HG02623 (cell line): ENCODE measurements at regions not wholly inside any gene's neighbourhood (a gene's known extent, or its start where the extent isn't known, plus 50 kb on each side); places are given as distances from the start of the nearest gene placed in this dataset.

ENCODE experiments used
- ATAC-seq: cut with Tn5 transposase; IDR thresholded peaks from one replicate; pipeline ENCODE4 v1.9.1; 2021; ENCODE audit warnings: moderate library complexity; ENCODE audit not compliant: unreplicated experiment

DNA sequence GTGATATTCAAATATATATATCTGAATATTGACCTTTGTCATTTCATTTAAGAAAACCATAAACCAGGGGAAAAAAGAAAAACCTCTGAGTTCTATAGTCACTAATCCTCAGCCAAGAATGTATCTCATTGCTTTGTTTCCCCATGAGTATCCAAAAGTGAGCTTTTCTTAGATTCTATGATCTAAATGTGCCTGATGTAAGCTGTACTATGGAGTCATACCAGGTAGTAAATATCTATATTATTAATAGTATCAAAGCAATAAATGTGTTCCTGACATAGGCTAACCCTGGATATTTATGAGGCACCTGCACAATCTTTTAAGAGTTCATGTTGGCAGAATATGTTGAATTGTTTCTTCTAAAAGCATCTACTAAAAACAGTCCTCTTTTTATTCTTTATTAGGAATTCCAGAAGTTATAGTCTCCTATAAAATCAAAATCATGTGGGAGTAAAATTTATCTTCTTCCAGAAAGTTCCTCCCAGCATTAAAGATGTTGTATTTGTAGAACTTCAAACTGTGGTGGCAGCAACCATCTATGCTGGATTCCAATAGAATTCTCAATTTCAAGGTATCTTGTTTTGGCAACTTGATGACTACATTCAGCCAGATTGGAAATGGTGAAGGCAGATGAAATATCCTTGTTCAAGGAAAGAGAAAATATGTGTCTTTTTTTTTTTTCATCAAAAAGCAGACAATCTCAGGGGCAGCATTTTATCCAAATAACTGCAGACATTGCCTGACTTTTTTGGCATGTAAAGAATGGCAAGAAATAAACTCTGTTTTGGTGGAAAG lies 139.7 kb upstream of the RASSF8 start:
- no peak for ATAC-seq

DNA sequence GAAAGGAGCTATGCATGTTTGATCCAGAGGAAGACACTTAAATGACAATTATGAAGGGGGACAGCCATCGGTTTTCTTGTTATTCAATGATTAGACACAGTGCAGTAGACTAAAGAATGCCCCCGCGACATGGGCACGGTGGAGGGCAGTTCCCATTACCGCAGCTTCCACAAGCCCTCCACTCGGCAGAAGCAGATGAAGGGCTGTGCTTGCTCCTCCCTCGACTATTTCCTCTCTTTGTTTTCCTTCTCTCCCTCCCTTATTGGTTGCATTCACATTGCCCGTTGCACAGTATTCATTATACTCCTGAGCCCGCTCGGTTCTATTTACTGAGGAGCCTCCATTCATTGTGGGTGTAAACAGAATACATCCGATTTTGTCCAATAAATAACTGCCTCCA lies 138.8 kb upstream of the RASSF8 start:
- no peak for ATAC-seq

DNA sequence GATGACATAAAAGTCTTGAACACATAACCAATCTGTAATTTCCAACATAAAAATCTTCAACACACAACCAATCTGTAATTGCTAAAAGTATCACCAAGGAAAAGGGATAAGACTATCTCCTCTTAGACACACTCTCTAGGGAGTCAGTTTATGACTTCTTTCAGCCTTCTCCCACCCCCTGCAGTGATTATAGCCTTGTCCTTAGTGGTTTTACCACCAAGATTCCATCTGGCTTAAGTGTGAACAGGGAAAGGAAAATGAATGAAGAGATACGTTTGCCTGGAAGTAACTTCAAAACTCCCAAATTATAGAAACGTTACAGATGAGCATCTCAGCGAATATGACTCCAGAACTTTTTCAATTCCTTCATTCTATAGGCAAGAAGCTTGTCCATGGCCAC lies 136.2 kb upstream of the RASSF8 start:
- no peak for ATAC-seq

DNA sequence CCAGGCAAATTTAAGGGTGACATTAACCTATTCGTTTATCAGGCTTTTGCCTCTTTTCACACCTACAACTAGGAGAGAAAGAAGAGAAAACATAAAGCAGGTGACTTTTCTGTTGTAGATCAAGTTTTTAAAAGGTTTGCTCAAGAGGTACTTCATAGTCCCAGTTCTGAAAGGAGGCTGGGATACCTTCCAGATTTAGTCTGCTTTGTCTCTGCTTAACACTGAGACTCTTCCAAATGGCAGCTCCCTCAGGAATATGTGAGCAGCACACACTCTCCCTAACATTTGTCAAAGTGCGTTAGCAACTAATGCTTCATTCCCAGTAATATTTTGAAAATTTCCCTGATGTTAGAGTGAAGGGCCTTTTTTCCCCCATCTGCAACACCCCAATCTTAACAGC lies 133.7 kb upstream of the RASSF8 start:
- no peak for ATAC-seq

DNA sequence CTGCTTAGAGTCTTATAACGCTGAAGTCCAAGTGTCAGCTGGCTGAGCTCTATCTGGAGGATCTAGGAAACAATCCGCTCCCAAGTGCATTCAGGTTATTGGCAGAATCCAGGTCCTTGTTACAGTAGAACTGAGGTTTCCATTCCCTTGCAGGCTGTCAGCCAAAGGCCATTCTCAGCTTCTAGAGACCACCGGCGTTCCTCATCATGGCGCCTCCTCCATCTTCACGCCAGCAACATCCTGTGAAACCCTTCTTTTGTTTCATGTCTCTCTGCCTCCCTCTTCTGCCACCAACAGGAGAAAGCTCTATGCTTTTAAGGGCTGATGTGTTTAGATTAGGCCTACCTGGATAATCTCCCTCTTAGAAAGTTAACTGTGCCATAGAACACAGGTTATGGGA lies 133.0 kb upstream of the RASSF8 start:
- no peak for ATAC-seq

DNA sequence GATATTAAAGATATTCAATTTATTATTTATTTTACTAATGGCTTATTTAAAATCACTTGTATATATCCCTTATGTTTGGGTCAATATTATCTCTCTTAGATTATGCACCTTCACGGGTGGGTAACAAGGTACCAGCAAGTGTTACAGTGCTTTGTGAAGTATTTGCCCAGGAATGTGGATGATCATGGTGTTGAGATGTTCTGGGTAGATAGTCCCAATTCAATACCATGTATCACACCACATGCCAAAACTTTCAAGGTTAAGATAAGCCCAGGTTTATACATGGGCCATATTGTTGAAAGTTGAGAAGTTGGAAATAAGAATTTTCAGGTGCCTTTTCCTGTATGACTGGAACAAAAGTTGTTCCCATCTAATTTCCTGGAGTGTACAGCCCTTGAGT lies 131.3 kb upstream of the RASSF8 start:
- ATAC-seq, result no peak

DNA sequence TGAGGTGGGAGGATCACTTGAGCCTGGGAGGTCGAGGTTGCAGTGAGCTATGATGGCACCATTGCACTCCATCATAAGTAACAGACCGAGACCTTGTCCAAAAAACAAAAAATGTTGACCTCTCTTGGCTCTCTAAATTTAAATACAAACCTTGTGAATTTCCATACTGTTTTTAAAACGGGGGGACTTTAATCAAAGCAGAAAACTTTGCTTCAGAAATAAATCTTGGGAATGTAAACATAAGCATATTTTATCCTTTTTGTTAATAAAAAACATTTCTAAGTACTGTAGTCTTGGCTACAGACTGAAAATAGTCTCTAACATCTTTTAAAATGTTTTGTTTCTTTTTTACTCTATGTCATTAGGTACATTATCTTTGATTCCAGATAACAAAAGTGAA lies 130.7 kb upstream of the RASSF8 start:
- ATAC-seq, result no peak

DNA sequence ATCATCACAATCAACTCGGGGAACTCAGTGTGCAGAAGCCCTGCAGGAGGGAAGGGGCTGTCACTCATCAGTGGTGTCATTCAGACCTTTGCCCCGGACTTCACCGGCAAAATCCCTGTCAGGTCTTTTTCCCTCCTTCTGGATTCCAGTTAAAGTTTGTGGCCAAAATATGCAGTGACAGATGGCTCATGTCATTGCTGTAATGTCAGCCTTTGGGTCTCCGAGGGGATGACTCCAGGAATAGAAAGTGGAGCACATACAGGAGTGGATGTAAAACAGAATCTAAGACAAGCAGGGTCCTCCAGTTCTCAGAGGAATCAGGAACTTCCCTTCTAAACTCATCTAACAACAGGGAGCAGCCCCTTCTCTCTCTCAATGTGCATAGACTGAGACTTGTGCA lies 130.3 kb upstream of the RASSF8 start:
- no peak for ATAC-seq

DNA sequence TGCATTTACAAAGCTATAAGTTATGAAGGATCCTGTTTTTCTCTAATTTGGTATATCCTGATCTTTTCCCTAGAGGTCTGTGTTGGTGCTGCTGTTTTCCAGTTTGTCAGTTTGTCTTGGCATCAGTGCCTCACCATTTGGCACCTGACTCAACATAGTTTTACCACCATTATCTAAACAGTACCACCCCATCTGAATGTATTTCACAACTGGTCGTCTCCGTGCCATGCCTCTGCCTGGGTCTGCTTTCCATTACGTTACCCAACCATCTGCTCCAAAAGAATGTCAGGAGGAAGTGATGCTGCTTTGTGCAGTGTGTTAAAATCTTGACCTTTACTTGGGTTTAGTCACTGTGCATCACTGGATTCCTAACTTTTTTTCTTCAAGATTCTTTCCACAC lies 129.3 kb upstream of the RASSF8 start:
- no peak for ATAC-seq

DNA sequence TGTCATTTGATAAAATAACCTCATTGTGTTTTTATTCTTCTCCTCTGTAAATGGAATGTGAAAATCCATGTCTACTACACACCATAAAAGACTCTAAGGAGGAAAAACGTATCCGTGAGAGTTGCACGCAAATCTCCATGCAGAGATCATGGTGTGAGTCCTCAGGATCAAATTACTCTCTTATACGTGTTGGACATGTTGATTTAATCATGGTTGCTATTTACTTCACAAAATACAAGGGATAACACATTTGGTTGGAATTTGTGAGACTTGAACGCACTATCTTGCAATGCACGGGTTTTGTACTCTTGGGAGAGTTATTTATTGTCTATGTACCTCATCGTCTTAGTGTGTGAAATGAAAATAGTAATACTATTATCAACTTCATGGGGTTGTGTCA lies 128.0 kb upstream of the RASSF8 start:
- ATAC-seq, result no peak

DNA sequence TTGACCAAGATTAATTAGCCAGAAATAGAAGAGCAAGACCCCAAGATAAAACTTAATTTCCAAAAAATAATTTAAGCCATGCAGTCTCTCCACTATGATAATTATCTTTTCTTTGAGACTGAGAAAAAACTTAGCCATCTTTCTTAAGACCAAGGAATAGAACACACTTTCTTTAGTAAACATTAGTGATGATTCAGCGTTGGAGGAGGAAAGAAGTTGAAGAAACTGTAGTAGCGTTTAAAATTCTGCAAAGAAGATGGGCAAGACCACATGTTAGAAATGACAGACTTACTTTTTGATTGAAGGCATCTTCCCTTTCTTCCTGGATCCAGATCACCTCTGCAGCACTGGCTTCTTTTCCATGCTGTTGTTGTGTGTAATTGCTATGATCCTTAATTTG lies 124.8 kb upstream of the RASSF8 start:
- ATAC-seq, result no peak

DNA sequence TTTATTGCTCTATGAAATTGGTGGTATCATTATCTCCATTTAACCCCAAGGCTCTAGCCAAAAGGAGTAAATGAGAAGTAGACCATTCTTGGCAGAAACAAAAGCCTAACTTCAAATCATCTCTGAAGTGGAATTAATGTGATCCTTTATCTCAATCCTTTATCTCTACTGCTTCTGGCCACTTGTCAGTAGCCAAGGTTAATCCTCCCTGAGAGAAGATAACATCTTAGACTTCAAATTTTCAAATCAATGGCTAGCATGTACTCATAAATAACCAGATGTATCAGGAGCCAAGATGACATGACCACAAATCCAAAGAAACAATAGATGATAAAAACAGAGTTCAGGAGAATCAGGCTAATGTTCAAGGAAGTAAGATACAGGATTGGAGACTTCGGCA lies 123.1 kb upstream of the RASSF8 start:
- no peak for ATAC-seq

DNA sequence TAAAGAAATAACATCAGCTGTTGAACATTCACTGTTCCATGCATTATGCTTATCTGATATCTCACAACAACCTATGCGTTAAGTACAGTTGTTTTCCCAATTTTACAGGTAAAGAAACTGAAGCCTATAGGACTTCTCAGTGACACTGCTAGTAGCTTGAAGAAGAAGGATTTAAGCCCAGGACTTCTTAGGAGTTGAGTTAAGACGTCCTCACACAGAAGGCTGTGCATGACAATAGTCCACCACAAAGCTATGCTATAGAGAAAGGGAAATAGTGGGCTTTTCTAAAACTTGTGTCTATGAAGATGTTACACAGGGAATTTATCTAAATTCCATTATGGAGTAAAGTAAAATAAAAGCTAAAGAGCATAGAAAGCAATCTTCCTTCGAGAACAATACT lies 120.5 kb upstream of the RASSF8 start:
- ATAC-seq, result no peak

DNA sequence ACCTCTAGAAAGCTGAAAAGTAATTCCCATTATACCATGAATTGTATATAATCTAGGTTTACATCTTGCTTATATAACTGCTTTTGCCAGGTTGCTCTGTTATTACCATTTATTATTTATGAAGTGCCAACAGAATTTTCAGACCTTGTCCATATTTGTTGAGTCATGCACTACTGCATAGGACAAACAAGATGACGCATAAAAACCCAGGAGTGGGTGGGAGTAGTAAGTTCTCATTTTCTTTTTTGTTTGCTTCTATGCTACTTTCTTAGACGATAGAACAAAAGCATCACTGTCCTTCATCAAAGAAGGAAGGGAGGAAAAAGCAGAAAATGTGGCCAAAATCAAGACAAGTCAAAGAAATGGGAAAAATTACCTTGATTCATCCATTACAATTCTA lies 119.0 kb upstream of the RASSF8 start:
- ATAC-seq, result no peak

DNA sequence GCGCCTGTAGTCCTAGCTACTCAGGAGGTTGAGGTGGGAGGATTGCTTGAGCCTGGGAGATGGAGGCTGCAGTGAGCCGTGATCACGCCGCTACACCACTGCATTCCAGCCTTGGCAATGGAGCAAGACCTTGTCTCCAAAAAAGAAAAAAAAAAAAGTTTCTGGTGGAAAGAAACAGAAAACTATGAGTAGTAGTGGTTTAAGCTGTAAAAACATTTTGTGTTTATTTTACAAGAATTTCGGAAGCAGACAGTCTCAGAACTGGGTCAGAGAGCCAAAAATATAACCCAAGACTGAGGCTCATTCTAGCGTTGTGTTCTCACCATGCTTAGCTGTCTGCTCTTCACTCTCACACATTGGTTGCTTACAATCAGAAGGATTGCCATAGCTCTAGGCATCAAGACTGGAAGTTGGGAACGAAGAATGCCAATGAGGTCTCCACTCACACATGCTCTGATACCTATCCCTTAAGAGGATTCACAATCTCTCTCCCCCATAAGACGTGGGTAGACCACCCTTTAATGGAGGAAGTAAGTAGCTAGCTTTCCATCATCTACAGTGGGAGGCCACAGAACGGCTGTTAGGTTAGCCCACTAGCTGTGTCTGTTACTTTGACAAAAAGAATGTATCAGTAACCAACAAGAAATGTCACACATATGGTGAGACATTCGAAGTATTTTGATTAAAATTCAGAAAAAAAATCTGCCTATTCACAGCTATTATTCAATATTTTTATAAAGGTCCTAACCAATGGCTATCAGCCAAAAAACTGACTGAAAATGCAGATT lies 117.6 kb upstream of the RASSF8 start:
- ATAC-seq, result no peak

DNA sequence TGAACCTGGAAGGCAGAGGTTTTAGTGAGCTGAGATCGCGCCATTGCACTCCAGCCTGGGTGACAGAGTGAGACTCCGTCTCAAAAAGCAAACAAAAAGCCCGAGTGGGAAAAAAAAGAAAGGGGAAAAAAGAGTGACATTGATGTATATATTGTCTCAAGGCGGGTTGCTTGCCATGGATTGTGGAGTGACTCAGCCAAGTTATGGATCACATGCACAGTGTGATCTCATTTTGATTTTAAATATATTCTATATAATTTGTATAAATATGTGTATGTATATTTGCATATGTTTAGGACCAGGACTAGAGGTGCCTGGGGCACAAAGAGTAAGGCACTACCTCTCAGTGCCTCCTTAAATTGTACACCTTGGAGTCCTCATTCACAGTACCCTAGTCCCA lies 116.2 kb upstream of the RASSF8 start:
- no peak for ATAC-seq

DNA sequence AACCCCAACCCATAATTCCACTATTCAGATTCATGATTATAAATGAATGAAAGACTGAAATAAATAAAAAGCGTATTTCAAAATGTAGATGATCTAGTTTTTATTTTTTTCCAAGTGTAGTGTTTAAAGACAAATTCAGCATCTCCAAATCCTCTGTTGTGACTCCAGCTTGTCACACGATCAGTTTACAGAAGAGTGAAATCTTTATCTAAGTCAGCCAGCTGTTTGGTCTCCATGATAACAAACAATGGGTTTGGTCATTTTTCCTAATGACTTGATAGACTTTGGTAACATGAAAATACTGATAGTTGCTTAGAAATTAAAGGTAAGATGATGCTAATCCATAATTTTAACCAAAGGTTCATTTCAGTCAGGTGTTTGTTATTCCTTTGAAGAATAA lies 114.5 kb upstream of the RASSF8 start:
- no peak for ATAC-seq

DNA sequence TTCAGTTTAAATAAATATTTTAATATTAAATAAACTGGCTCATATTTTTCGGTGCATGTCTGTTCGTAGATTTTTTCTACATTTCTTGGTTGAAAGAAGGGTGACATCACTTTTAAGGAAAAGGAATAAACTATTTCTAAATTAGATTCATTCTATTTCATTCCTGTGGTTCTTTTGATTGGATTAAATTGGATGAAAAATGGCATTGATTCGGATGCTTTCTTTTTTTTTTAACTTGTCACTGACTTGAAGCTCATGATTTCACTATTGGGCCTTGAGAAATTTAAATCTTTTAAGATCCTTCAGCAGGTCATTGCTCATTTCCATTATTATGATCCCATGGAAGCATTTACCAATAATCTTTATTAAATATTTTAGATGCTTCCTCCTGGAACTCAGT lies 113.1 kb upstream of the RASSF8 start:
- ATAC-seq, result no peak

DNA sequence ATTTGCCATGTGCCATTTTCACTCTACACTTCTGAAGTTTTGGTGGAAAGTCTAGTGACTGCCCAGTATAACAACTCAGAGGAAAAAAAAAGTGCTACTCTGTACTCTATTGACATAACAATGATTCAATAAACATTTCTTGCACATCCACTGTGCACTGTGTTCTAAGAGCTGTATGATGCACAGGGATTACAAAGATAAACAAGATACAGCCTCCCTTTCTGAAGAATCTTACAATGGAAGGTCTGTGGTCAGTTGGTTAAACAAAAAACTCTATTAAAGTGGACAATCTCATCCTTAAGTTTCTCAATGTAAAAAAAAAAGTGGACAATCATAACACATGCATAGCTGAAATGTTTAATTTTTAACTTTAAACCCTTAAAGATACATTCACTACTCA lies 105.7 kb upstream of the RASSF8 start:
- no peak for ATAC-seq

DNA sequence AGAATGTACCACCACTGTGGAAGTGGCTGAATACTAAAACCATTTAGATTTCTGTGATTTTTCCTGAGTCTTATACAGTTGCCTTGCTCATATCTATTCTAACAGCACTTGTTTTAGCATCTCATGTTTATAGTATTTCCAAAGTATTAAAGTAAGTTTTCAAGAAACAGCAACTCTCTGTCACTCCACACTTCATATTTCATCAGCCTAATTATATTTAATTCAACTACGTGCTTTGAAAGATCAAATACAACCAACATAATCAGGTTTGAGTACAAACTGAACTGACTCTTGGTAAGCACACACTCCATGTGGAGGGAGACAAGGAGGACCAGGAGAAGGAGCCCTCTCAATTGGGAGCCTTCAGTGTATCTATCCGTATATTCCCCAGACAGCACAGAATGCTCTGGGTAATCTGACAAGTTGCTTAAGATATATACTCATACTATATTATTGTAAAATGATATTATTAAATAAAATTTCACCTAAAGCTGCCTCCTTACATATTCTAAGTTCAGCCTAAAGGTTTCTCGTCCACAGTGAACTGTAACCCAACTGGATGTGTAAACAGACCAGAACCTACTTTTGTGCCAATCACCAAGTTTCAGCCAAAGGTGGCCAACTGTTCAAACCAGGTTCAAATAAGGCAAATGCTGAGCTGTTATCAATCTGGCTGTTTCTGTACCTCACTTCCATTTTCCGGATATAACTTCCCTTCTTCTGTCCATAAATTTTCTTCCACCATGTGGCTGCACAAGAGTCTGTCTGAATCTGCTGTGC lies 105.0 kb upstream of the RASSF8 start:
- no peak for ATAC-seq

DNA sequence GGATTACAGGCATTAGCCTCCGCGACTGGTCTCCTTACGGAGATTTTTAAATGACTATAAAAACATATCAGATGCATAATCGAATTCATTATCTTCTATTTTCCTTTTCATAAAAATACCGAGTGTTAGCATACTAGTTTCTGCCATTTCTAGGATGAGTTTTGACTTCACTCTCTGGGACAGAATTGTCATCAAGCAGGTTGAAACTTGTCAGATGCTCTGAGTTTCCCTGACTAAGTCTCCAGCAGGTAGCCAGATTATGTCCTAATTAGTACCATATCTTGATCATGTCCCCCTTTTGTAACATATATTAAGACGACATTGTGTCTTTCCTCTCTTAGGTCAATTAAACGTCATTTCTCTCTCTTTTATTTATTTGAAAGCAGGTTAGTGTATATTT lies 103.5 kb upstream of the RASSF8 start:
- ATAC-seq, result no peak

DNA sequence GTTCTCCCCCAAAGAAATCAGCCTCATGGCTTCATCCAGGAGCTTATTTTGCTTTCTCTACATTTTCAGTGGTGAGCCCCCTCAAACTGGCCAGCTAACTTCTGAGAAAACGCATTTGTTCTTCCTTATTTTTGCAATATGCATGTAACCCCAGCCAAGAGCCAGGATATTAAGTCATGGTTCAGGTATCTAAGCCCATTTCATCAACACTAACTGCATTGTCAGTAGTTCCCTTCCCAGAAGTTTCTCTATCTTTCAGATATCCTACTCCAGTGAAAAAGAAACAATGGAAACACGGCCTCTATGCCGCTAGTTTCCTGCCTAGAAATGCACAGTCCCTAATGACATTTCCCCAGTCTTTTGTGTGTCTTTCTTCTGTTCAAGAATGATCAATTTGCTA lies 102.8 kb upstream of the RASSF8 start:
- no peak for ATAC-seq
